A673 (cell line): ENCODE measurements at regions not wholly inside any gene's neighbourhood (a gene's known extent, or its start where the extent isn't known, plus 50 kb on each side); places are given as distances from the start of the nearest gene placed in this dataset.

ENCODE experiments used
- BruUV-seq: library from RNA; stranded (reverse); fragments of 400-500 nt; replicated peaks from 2 replicates; lab custom pipeline; 2021; lab: Mats Ljungman, UMichigan
- CTCF ChIA-PET: fragments of 300-600 bp; sonication (Branson Sonifier 250); formaldehyde crosslinking; loops from one replicate; lab custom pipeline; 2022; ENCODE audit warnings: antibody characterized with exemption; lab: Charles Lee
- POLR2A ChIA-PET: fragments of 300-600 bp; sonication (Branson Sonifier 250); formaldehyde crosslinking; loops from one replicate; lab custom pipeline; 2022; ENCODE audit warnings: antibody characterized with exemption; ENCODE audit not compliant: low non-redundant PET; lab: Charles Lee
- DNase-seq: peaks from one replicate; pipeline ENCODE4 v3.0.0-alpha.2; 2015; ENCODE audit warnings: low spot score
- H3K27ac ChIP-seq: fragments of 200-600 bp; sonication (generic); 2 replicates; pipeline ENCODE4 v1.5.1; 2016; ENCODE audit warnings: mixed run types, low read depth, mild to moderate bottlenecking, mixed read lengths, antibody characterized with exemption, low read length; ENCODE audit not compliant: poor library complexity, severe bottlenecking
- H3K27me3 ChIP-seq: fragments of 200-600 bp; sonication (generic); replicated peaks from 2 replicates; pipeline ENCODE4 v1.6.1; 2017; ENCODE audit warnings: mixed run types, low read depth, mild to moderate bottlenecking, mixed read lengths, antibody characterized with exemption, low read length; ENCODE audit not compliant: insufficient read depth, poor library complexity
- H3K36me3 ChIP-seq: fragments of 200-600 bp; sonication (generic); 2 replicates; pipeline ENCODE4 v1.6.1; 2016; ENCODE audit warnings: mixed run types, mild to moderate bottlenecking, mixed read lengths, antibody characterized with exemption, low read length; ENCODE audit not compliant: insufficient read depth, poor library complexity, severe bottlenecking
- H3K4me1 ChIP-seq: fragments of 200-600 bp; sonication (generic); 2 replicates; pipeline ENCODE4 v1.6.1; 2017; ENCODE audit warnings: mixed run types, mild to moderate bottlenecking, mixed read lengths, antibody characterized with exemption, low read length; ENCODE audit not compliant: insufficient read depth, poor library complexity, severe bottlenecking
- H3K4me3 ChIP-seq: fragments of 200-600 bp; sonication (generic); 2 replicates; pipeline ENCODE4 v1.5.1; 2016; ENCODE audit warnings: low read depth, mixed run types, mild to moderate bottlenecking, mixed read lengths, low read length; ENCODE audit not compliant: poor library complexity, severe bottlenecking
- H3K9me3 ChIP-seq: fragments of 200-600 bp; sonication (generic); 2 replicates; pipeline ENCODE4 v1.6.1; 2016; ENCODE audit warnings: mixed run types, low read depth, mild to moderate bottlenecking, mixed read lengths, antibody characterized with exemption, low read length; ENCODE audit not compliant: poor library complexity, severe bottlenecking
- CTCF ChIP-seq: fragments of 300-800, 200-600 bp; sonication (generic); conservative IDR thresholded peaks from 2 replicates; pipeline ENCODE4 v1.5.1; 2017; ENCODE audit warnings: low read depth, mild to moderate bottlenecking, antibody characterized with exemption, low read length, moderate library complexity, mixed read lengths
- EZH2 ChIP-seq: fragments of 200-600 bp; sonication (generic); IDR thresholded peaks from 2 replicates; pipeline ENCODE4 v1.6.1; 2017; ENCODE audit warnings: borderline replicate concordance, low read depth, mild to moderate bottlenecking, mixed read lengths, antibody characterized with exemption, low read length; ENCODE audit not compliant: poor library complexity, severe bottlenecking
- intact Hi-C: fragments of 100-400 bp; cut with micrococcal nuclease; formaldehyde crosslinking; loops from one replicate; pipeline ENCODE4 v1.10.0; 2022; ENCODE audit not compliant: unreplicated experiment

- H3K4me3 ChIP-seq: no peak overlapping the region
- H3K27me3 ChIP-seq: peaks cover 4% of the 10 kb centered on the region
- intact Hi-C loops: no loop called here
- ChIA-PET CTCF (interaction anchor here (0.7 to 1.0 kb wide), 2 partner anchors 90 to 1674 kb away, joined by 3 to 5 read pairs; no protein-coding TSS in a partner anchor), POLR2A (no interaction called here)
- H3K27ac ChIP-seq: no peak overlapping the region
- TF ChIP-seq CTCF (peak; percentile 79), EZH2 (no peak)
- H3K36me3 ChIP-seq: no peaks in the 10 kb centered on the region
- DNase-seq: peak; percentile 70
- H3K4me1 ChIP-seq: no peaks in the 10 kb centered on the region
- BruUV-seq: no TSS peak
- no peaks in the 10 kb centered on the region for H3K9me3 ChIP-seq
Observed at GRCh38 chr2:20135631-20136050, 84.2 kb upstream of the LAPTM4A start.

GRCh38 chr2:20132990-20133535 lies 81.6 kb upstream of the LAPTM4A start:
- Histone ChIP-seq H3K4me3 (no peak overlapping the region), H3K27ac (no peak overlapping the region), H3K9me3 (no peaks in the 10 kb centered on the region), H3K27me3 (peaks cover 4% of the 10 kb centered on the region), H3K36me3 (no peaks in the 10 kb centered on the region), H3K4me1 (no peaks in the 10 kb centered on the region)
- DNase-seq: no peak
- TF ChIP-seq CTCF (no peak), EZH2 (no peak)
- POLR2A ChIA-PET: no interaction called here
- BruUV-seq: no TSS peak
- intact Hi-C loops: no loop called here
- CTCF ChIA-PET: no interaction called here

GRCh38 chr2:20130821-20131645 lies 79.6 kb upstream of the LAPTM4A start:
- no peaks in the 10 kb centered on the region for H3K9me3 ChIP-seq
- BruUV-seq: no TSS peak
- TF ChIP-seq EZH2 (no peak), CTCF (no peak)
- intact Hi-C loops: no loop called here
- no peak for DNase-seq
- ChIA-PET CTCF (interaction anchor here (0.6 kb wide), 1 partner anchor 10 kb away, joined by 3 read pairs; no protein-coding TSS in a partner anchor), POLR2A (no interaction called here)
- H3K27me3 ChIP-seq: peaks cover 4% of the 10 kb centered on the region
- H3K4me1 ChIP-seq: no peaks in the 10 kb centered on the region
- H3K36me3 ChIP-seq: no peaks in the 10 kb centered on the region
- H3K4me3 ChIP-seq: no peak overlapping the region
- H3K27ac ChIP-seq: no peak overlapping the region
